MCF 10A (cell line): ENCODE measurements at regions not wholly inside any gene's neighbourhood (a gene's known extent, or its start where the extent isn't known, plus 50 kb on each side); places are given as distances from the start of the nearest gene placed in this dataset.
"Not testable (repeated sequence)": the region's sequence is repeated elsewhere in the genome, so short reads cannot be mapped to it uniquely, and the experiment has no call there.

Source experiments
- BruUV-seq: library from RNA; stranded (reverse); fragments of 400-500 nt; replicated peaks from 2 replicates; lab custom pipeline; 2021; lab: Mats Ljungman, UMichigan
- CTCF ChIA-PET: fragments of 300-600 bp; sonication (Branson Sonifier 250); formaldehyde crosslinking; extraction: SDS; loops from one replicate; lab custom pipeline; 2021; ENCODE audit warnings: antibody characterized with exemption, inconsistent platforms; lab: Yijun Ruan, JAX
- POLR2A ChIA-PET: fragments of 300-600, 350-650 bp; sonication (Branson Sonifier 250); formaldehyde crosslinking; extraction: SDS; loops from one replicate; lab custom pipeline; 2020; ENCODE audit warnings: antibody characterized with exemption, inconsistent platforms; lab: Yijun Ruan, JAX
- DNase-seq: peaks from one replicate; pipeline ENCODE4 v3.0.0-alpha.2; 2018; ENCODE audit not compliant: unreplicated experiment
- H3K27ac Mint-ChIP-seq: one replicate; pipeline ENCODE4 v1.8.0; 2022; ENCODE audit warnings: mild to moderate bottlenecking, low read depth, mixed read lengths; ENCODE audit not compliant: unreplicated experiment
- H3K27me3 Mint-ChIP-seq: one replicate; pipeline ENCODE4 v1.8.0; 2022; ENCODE audit warnings: mixed read lengths; ENCODE audit not compliant: insufficient read depth, unreplicated experiment
- H3K36me3 Mint-ChIP-seq: one replicate; pipeline ENCODE4 v1.8.0; 2022; ENCODE audit warnings: mild to moderate bottlenecking, moderate library complexity, mixed read lengths; ENCODE audit not compliant: insufficient read depth, unreplicated experiment
- H3K4me1 Mint-ChIP-seq: one replicate; pipeline ENCODE4 v1.8.0; 2022; ENCODE audit warnings: mixed read lengths; ENCODE audit not compliant: insufficient read depth, unreplicated experiment
- H3K4me3 Mint-ChIP-seq: one replicate; pipeline ENCODE4 v1.8.0; 2022; ENCODE audit warnings: mild to moderate bottlenecking, moderate library complexity, mixed read lengths; ENCODE audit not compliant: unreplicated experiment
- H3K9me3 Mint-ChIP-seq: one replicate; pipeline ENCODE4 v1.8.0; 2022; ENCODE audit warnings: mixed read lengths; ENCODE audit not compliant: unreplicated experiment
- CTCF ChIP-seq: fragments of 200-600 bp; IDR thresholded peaks from one replicate; pipeline ENCODE4 v1.8.0; 2022; ENCODE audit warnings: antibody characterized with exemption, mild to moderate bottlenecking; ENCODE audit not compliant: unreplicated experiment
- intact Hi-C: fragments of 100-400 bp; cut with micrococcal nuclease; formaldehyde crosslinking; loops from 2 replicates; pipeline ENCODE4 v1.14.1; 2022

- ChIA-PET CTCF (interaction anchor here (0.6 to 1.5 kb wide), 5 partner anchors 12 to 212 kb away, joined by 3 to 5 read pairs (median 5); no protein-coding TSS in a partner anchor), POLR2A (no interaction called here)
- Mint-ChIP-seq H3K4me1 (no peaks in the 10 kb centered on the region), H3K27me3 (peaks cover 5% of the 10 kb centered on the region), H3K27ac (no peak overlapping the region), H3K4me3 (no peak overlapping the region), H3K9me3 (no peaks in the 10 kb centered on the region), H3K36me3 (peaks cover 6% of the 10 kb centered on the region)
- intact Hi-C loops = loop anchor here (5.0 kb wide), 1 partner anchor 167 kb away; no protein-coding TSS in a partner anchor
- no peak for TF ChIP-seq CTCF
- no peak for DNase-seq
- BruUV-seq = no TSS peak
These were observed 97.4 kb upstream of the IGLL5 start for GRCh38 chr22:22789922-22790845.

GRCh38 chr22:22791438-22792181, 96.0 kb upstream of the IGLL5 start:
- DNase-seq = no peak
- BruUV-seq = no TSS peak
- Mint-ChIP-seq H3K9me3 (no peaks in the 10 kb centered on the region), H3K4me3 (no peak overlapping the region), H3K4me1 (no peaks in the 10 kb centered on the region), H3K36me3 (peaks cover 6% of the 10 kb centered on the region), H3K27ac (no peak overlapping the region), H3K27me3 (peaks cover 2% of the 10 kb centered on the region)
- ChIA-PET POLR2A (no interaction called here), CTCF (interaction anchor here (0.7 to 1.3 kb wide), 3 partner anchors 10 to 21 kb away, joined by 3 to 4 read pairs (median 4); no protein-coding TSS in a partner anchor)
- intact Hi-C loops = no loop called here
- TF ChIP-seq CTCF = no peak

GRCh38 chr22:22792205-22792786, 95.3 kb upstream of the IGLL5 start:
- H3K4me1 Mint-ChIP-seq, H3K36me3 Mint-ChIP-seq, POLR2A ChIA-PET: not testable (repeated sequence)

GRCh38 chr22:22795639-22796038, 92.0 kb upstream of the IGLL5 start:
- H3K27me3 Mint-ChIP-seq = peaks cover 23% of the 10 kb centered on the region
- H3K27ac Mint-ChIP-seq, H3K4me1 Mint-ChIP-seq, H3K4me3 Mint-ChIP-seq, DNase-seq, intact Hi-C loops, H3K36me3 Mint-ChIP-seq, H3K9me3 Mint-ChIP-seq, POLR2A ChIA-PET, BruUV-seq: not testable (repeated sequence)
- CTCF ChIA-PET = interaction anchor here (0.6 kb wide), 1 partner anchor 147 kb away, joined by 3 read pairs; no protein-coding TSS in a partner anchor

More at GRCh38 chr22:22792205-22792786, 95.3 kb upstream of the IGLL5 start:
- H3K4me3 Mint-ChIP-seq, intact Hi-C loops, H3K9me3 Mint-ChIP-seq, H3K27ac Mint-ChIP-seq, H3K27me3 Mint-ChIP-seq, BruUV-seq, DNase-seq: not testable (repeated sequence)
- CTCF ChIA-PET = interaction anchor here (0.9 to 1.2 kb wide), 2 partner anchors 11 to 56 kb away, joined by 3 to 4 read pairs; no protein-coding TSS in a partner anchor
